ENCODE measurements at regions not wholly inside any gene's neighbourhood (a gene's known extent, or its start where the extent isn't known, plus 50 kb on each side); places are given as distances from the start of the nearest gene placed in this dataset.

- DNase-seq (ENCODE audit: low read depth), result no peak
Measured at GRCh38 chr7:19209166-19209696, 64.0 kb upstream of the FERD3L start.

DNA sequence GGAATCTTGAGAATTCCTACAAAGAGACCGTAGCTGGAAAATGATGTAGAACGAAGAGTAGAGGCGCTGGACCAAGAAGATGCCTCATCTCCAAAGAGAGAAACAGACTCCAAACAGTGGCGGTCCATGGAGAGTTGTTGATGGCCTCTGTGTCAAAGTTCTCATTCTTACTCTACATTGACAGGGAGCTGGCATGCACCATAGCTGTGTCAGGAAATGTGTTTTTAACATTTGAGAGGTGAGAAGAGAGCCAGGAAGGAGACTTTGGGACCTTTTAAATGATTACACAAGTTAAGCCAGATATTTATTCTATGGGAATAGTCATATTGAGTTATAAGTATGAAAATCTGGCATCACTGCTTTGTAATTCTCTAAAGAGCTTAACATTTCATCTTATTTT is 61.5 kb upstream of the FERD3L start:
- no peak for DNase-seq (ENCODE audit: low read depth)

- DNase-seq (ENCODE audit: low read depth), result no peak
Measured at GRCh38 chr7:19203686-19204085, 58.5 kb upstream of the FERD3L start.

DNA sequence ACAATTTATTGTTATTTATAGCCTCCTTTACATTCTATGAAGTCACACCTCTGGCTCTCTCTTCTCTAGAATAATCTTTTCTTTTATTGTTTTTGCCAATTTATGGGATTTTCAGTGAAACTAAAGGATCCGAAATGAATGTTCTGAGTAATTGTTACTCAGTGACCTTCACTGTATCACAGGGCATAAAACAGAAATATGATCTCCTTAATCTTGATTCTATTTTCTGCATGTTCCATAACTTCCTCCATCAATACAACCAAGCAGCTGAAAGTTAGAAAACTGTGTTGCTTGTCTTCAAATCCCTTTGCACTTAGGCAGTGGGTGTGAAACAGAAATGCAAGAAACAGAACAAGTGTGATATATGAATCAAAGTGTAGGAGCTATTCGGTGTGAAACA is 57.4 kb upstream of the FERD3L start:
- no peak for DNase-seq (ENCODE audit: low read depth)
